T-helper 1 cell (primary cell): ENCODE measurements at regions not wholly inside any gene's neighbourhood (a gene's known extent, or its start where the extent isn't known, plus 50 kb on each side); places are given as distances from the start of the nearest gene placed in this dataset.

Source experiments
- DNase-seq, 5 donors: peaks; one replicate each; pipeline ENCODE4 v3.0.0-alpha.2; 2012 to 2020

DNA sequence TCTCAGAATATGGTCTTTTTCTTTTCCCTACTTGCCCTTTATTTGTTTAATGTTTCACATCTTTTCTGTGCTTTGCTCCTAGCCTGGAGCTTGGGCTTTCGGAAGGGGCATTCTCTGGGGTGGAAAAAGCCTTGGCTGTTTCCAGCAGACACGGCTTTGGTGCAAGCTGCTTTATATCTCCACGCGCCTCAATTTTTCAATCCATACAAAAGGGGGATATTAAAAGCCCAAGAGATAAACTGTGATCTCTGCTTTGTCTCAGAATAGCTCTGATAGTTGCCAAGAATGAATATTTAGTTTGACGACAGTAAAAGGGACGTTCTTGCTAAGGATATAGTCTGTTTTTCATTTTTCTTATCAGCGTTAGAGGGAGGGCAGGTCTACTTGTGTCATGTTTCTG is 194.0 kb upstream of the KIRREL3 start:
- no peak for DNase-seq

DNA sequence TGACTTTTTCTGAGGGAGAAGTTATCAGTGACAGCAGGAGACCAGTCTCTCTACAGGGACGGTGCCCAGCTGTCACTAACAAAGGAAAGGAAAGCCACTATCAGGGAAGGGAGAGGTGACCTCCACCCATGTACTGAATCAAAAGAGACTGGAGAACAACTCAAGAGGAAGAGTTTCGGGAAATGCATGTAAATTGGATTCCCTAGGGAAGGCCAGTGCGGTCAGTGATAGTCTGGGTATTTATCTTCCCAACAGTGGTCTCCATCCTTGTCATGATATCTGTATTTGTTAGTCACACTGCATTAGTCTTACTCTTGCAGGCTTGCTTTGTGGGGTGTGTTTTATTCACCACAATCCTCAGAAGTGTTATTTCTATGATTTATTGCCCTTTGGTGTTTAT is 193.4 kb upstream of the KIRREL3 start:
- no peak for DNase-seq

DNA sequence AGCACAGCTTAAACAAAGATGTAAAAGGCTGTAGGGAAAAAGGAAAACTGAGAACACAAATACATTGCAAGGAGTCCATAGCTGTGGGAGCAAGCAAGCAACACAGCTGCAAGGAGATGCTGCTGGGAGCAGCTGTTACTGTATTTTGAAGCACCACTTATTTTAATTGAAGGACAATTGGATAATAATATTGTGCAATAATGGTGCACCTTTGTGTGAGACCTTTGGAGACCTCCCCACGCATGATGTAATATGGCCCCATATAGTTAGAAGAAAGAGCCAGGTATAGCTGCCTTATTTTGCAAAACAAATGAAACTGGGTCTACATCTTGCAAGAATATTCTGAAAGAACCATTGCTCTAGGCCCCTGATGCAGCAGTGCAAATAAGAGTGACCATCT is 191.1 kb upstream of the KIRREL3 start:
- DNase-seq, result no peak

DNA sequence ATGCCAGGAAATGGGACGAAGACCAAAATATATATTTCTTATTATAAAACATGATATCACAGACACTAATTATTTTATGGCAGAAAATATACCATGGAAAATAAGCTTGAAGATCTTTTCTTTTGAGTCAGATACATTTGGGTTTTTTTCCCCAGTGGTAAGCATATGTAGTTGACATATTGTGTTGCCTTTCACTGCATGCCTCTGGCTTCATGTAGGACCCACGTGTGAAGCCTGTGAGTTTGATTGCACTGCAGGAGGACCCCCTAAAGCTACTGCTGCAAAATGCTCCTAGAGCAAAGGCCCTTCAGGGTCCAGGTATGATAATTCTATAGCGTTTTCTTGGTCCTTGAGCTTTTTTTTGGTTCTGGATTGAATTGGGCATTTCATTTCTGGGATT is 190.7 kb upstream of the KIRREL3 start:
- DNase-seq, result no peak

DNA sequence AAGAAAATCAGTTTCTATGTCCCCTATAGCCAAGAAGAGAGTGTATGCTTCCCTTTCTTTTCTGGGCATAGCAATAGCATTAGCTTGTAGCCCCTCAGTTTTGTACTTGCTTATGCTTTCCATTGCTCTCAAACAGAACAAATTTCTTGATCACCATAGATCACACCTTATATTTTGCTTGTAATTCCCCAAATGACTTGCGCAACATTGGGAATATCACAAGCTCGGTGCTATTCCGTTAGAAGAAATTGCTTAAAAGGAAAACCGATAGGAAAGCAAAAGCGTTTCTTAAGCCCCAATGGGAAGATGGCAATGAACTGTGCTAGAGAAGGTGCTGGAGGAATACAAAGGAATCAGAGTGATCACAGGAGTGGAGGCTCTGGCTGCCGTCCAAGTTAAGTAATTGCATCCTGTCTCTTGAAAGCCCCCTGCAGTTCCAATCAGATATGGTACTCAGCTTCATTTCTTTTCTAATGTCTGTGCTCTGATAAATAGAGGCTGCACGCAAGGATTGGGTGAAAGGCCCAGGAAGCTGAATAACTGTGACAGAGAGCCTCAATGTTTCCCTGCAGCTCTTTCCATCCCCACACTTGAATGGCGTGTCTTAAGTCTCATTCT is 182.1 kb upstream of the KIRREL3 start:
- DNase-seq, result no peak

DNA sequence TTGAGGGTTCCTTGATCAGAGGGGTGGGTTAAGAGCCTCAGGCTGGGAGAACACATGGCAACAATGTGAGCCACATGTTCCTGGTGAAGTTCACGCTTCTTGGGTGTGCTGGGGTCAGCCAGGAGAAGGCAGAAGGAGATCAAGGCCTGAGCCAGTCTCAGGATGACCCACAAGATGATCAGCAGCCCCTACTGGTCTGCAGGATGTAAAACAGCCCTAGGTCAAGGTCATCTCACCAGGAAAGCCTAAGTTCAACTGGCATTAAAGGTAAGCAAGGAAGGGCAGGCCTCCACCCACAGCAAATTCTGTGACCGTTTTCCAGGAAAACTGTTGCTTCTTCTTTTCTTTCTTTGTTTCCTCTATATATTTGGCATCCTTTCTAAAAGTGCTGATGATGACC is 156.7 kb upstream of the KIRREL3 start:
- no peak for DNase-seq

DNA sequence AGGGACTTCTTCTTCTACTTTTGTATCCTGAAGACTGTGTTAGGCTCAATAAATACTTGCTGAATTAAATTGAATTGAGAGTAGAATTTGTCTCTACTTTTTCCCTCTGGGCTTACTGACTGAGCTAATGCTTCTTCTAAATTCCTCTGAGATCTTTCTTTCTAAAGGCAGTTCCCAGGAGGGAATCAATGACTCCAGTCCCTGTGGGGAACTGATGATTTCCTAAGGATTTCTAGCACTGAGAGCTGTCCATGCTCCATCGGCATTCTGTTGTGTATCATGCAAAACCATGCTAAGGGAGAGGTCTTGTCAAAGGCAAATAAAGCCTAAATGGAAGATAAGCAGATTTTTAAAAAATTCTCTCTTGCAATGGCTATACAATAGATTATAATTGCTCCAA is 148.8 kb upstream of the KIRREL3 start:
- no peak for DNase-seq

DNA sequence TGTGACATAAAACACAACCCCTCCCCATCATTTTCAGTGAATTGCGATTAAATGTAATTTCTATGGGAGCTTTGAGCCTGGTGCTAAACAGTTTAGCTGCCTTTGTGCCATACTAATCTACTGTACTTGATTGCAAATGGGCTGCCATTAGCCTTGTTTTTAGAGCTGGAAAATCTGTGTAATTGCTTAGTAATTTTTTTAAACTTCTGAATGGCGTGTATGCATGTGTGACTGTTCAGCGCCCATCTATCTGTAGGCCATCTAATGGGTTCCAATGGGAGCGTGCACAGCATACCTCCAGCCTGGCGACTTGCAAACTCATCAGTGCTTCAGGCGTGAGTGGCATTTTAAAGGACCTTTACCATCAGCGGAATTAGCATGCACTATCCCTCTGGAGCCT is 142.7 kb upstream of the KIRREL3 start:
- no peak for DNase-seq

DNA sequence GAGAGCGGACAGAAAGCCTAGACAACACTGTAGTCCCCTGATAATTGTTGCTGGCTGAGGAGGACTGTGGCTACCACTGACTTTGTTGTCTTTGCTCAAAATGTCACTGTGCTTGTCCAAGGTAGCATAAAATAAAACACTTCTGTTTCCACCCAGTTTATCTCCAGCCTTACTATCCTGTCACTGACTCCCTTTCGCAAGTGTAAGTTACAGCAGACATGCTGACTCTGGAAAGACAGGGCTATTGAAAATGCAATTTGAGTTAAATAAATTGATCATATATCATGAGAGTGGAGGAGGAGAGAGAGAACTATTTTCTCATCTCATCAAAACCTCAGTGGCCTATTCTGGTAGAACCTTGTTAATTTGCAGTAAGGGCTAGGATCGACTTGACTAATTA is 138.0 kb upstream of the KIRREL3 start:
- no peak for DNase-seq

DNA sequence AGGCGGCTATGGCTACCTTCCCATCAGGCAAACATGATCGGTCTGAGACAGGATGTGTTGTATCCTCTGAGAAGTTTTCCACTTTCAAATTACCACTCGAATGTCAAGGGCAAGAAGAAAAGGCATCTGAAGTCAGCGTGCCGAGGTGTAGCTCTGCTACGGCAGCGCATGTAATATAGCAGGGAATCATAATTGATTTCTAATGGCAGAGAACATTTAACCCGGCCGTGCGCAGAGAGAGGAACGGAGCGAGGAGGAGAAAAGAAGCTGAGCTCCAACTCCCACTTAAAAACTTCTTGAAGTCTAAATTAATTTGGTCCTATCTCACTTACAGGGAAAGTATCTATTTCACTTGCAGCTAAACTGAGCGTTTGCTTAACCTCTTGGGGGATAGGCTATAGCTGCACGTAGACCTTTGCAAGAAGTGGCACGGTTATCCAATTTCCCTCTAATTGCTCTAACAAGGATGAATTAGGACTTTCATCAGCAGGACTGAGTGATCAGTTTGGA is 137.3 kb upstream of the KIRREL3 start:
- no peak for DNase-seq

DNA sequence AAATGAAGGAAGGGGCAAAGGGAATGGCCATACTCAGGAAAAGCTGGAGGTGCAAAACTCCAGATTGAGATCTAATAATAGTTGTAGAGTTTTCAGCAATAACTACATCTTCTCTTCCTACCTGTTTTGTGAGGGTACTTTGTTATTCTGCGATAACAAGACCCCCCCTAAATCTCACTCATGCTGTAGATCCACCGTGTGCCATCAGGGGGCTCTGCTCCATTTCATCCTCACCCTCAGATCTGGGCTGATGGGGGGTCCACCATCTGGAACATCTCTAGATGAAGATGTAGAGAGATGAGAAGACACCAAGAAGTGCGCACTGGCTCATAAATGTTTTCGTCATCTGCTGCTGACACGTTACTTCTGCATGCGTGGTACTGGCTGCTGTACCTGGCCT is 135.9 kb upstream of the KIRREL3 start:
- no peak for DNase-seq

DNA sequence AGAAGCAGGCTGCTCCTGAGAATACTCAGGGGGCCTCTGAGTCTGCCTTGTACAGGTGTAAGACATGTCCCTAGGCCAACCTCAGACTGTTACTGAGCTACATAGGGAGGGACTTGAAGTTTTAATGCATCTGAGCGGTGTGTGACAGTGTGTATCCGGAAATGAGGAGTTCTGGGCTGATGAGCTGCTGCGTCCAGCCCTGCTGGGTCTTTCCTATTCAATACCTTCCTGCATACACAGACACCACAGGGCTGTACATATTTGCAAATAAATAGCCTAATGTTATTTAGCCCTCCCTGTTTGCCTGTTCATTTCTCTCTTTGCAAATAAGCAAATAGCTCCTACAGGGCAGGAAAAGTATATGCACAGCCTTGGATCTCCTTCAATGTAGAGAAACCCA is 134.7 kb upstream of the KIRREL3 start:
- DNase-seq, result no peak

DNA sequence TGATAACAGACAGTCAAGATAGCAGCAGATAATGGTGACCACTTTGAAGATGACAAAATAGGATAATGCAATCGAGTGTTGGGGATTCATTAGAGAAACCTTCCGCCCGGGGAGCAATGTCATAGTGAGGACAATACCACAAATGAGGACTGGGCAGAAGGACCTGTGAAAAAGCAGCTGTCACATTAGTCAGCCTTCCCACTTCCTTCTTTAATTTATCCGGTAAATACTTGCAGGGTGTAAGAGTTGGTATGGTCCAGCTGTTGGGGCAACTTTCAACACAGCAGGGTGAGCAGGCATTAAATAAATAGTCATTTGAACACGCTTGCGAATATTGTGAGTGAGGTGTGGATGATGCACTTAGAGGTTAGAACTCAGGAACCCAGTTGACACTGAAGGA is 132.5 kb upstream of the KIRREL3 start:
- DNase-seq, result no peak

DNA sequence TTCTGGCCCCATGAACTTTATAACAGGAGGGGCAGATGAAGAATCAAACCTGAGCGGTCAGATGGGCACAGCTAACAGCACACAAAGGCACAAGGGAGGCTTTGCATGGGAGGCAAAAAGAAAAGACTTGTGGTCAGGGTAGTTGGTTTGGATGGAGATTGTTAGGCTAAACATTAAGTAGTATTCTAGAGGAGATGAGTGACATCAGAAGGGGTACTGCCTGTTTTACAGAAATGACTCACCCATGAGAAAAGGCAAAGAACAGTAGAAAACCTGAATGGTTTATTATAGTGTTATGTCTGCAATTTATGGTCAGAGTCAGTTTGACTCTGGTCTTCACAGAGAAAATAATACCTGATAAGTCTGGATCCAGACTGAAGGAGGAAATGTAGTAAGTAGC is 129.8 kb upstream of the KIRREL3 start:
- no peak for DNase-seq

DNA sequence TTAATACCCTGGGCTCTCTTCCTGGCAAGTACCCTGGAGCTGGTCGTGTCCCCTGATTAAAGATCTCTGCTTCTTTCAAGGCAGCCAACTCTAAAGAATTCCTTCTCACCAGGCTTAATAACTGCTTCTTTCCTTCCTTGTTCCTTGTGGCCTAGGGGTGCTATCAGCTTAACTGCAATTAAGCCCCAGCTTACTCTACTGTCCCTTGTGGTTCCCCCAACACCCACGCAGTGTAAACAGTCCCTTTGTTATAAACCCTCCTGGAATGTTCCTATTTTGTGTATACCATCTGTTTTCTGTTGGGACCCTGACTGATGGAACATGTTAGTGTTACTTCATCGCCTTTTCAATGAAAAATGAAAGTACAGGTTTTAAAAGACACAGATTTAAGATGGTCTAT is 126.4 kb upstream of the KIRREL3 start:
- DNase-seq, result no peak

DNA sequence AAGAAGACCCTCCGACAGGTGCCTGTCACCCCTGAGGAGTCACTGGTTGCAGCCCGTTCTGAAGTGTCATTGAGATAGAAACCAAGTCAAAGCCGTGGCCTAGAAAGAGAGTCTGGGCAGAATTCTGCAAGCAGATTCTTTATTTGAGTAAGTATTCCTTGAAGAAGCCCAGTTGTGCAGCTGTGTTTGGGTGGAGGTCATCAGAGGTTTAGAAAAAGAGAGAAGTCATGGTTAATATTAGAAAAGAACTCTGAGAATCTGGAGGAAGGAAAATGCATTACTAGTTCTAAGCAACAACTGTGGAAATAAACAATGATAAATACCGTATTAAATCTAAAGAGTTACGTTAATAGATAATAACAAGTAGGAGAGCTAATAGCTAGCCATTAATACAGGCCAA is 118.8 kb upstream of the KIRREL3 start:
- no peak for DNase-seq

DNA sequence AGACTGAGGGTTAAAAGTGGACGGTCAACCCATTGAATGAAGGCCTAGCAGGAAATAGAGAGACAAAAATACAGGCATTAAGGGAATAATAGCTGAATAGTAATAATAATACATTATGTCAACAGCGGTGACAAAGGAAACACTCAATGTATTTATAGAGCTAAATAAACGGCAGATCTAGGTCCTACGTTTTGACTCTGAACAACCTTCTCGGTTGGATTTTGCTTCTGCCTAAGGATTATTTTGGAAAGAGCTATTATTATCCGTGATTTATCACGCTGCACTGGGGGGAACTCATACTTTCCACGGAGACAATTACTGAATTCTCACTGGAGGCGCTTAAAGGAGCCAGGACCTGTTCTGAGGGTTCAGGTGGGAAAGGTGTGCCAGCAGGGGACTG is 118.2 kb upstream of the KIRREL3 start:
- no peak for DNase-seq

DNA sequence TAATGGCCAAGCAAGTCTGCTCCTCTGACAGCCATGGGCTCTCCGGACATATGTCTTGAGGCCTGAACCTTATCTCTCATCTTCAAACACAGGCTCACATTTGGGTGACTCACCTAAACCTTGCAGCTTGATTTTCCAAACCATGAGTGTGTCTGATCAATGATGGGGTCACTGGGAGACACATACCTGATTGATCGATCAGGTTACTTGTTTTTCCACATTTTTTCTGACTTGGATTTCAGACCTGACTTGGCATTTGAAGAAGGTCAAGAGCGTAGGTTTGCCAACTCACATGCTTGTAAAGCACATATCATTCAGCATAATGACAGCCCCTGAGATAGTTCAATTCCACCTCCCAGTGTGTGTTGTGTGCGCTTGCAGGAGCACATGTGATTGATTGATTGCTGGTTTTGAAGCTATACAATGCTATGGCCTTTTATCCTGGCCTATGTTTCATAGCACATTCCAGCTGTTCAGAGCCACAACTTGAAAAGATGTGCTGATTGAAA is 116.7 kb upstream of the KIRREL3 start:
- no peak for DNase-seq

DNA sequence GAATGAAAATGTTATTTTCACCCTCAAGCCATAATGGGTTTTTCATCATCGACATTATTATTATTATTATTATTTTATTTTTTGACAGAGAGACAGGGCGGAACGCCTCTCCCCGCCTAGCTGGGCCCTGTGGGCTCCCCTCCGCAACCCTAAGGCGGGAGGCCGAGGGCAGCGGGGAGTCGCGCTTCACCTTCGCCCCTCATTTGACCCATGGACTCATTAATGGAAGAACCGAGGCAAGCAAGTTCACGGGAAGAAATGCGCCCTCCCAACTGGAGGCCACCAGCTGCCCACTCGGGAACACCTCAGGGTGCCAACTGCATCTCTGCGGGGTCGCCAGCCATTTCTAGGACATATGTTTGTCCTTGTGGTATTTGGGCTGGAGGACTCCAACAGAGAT is 115.3 kb upstream of the KIRREL3 start:
- DNase-seq, result no peak

DNA sequence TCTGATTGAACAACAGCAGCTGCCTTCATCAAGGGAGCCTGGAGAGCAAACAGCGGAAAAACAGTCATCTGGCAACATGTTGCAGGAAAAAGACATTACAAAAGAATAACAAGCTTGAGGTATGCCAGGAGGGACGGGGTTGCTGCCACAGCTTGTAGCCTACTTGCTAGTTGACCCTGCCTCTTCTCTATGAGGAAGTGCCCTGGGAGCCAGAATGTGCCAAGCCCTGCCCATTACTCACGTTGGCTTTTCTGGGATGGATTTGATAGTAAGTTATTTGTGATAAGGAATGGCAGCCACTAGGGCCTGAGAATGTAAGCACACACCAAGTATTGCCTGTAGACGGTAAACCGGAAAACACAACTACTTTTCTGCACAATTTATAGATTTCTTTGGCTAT is 113.5 kb upstream of the KIRREL3 start:
- DNase-seq, result no peak

DNA sequence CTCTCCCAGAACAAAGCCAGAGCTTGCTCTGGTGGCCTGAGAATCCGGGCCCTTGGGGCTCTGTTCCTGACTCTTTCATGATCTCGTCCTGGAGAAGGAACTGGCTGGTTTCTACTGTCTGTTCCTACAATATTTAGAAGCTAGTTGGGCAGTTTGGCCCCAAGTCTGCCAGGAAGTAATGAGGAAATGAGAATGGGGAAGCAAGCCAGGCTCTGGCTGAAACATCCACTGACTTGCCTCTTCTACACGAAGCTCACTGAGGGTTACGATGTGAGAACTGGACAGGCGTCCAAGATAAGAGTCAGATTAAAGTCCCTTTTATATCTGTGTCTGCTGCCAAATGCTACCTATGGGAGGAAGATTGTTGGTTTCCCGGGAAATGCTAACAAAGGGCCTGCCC is 110.0 kb upstream of the KIRREL3 start:
- no peak for DNase-seq

DNA sequence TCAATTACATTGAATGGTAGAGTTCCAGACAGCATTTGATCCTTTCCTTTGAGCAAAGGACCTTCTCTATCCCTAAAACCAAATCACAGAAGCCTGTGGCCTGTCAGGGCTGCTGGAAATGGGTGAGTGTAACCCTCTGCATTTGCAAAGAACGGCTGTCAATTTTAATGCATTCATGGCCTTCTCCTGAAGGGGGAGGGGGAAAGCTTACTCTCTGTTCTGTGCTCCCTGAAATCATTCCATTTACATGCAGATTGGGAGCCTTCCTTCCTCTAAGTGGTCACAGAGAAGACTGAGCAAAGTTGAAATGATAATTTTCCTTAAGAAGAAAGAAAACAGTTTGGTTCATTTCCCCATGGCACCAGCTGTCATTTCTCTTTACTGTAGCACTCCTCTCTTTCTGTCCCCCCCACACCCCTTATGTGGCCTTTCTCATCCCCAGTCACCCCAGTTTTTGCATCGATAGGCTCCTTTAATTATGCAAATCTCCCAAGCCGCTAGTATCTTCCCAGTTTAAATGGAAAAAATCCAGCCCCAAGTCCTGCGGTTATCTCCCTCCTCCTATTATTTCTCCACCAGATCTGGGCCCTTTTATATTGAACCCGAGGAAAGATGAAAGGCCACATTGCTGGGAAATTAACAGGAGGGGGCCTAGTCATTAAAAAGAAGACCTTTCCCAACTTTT is 109.4 kb upstream of the KIRREL3 start:
- DNase-seq, result no peak

DNA sequence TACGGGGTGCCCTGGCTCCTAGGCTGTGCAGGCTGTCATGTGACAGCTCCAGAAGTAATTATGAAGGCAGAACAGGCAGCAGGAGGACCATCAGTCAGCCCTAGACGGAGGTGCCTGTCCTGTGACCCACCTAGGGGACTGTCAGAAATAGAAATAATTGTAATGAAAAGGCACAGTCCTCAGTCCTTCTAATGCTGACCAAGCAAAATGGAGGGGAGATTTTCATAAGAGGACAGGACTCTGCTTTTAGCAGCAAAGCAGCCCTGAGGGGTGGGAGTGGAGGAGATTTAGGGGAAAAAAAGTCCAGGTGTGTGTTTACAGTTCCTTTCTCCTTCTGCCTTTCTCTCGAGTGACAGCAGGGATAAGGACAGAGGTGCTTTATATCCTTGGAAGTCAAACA is 108.3 kb upstream of the KIRREL3 start:
- no peak for DNase-seq

DNA sequence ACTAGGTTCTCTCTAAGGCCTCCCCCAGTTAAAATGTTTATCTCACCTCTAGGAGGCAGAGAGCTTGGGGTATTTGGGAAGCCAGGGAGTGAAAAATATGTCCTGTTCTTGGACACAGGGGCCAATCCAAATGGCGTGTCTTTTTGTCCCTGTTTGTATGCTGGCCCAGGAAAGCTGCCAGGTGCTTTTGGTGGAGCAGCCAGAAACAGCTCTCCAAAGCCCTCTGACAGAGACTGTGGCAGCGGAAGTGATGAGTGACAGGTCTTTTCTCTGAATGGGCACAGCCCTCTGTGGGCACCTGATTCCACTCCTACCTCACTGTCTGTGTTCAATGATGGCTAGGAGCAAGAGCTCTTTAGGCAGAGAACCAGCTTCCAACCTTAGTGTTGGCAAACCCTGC is 106.4 kb upstream of the KIRREL3 start:
- DNase-seq, result no peak
